Thyroid gland (tissue), 4 donors: ENCODE measurements at regions not wholly inside any gene's neighbourhood (a gene's known extent, or its start where the extent isn't known, plus 50 kb on each side); places are given as distances from the start of the nearest gene placed in this dataset.

Source experiments
- DNase-seq, 2 donors: peaks; one replicate each; pipeline ENCODE4 v3.0.0-alpha.2; 2019
- H3K27ac ChIP-seq, 3 donors: fragments of 200-600 bp; sonication (generic); 1 replicate in 2 of 3; 2 replicates in 1 of 3; pipeline ENCODE4 v1.5.1; 2016 to 2019; ENCODE audit warnings: mild to moderate bottlenecking in 1 of 3, moderate library complexity in 1 of 3
- H3K27me3 ChIP-seq: fragments of 200-600 bp; sonication (generic); one replicate; pipeline ENCODE4 v1.5.1; 2019
- H3K36me3 ChIP-seq, 2 donors: fragments of 200-600 bp; sonication (generic); one replicate each; pipeline ENCODE4 v1.5.1; 2016 to 2019
- H3K4me1 ChIP-seq, 2 donors: fragments of 200-600 bp; sonication (generic); one replicate each; pipeline ENCODE4 v1.5.1; 2017 to 2019
- H3K4me3 ChIP-seq, 3 donors: fragments of 200-600 bp; sonication (generic); replicated peaks in 1 of 3; 1 replicate in 2 of 3; 2 replicates in 1 of 3; pipeline ENCODE4 v1.5.1; 2016; ENCODE audit warnings: mild to moderate bottlenecking in 1 of 3
- H3K9me3 ChIP-seq: fragments of 200-600 bp; sonication (generic); one replicate; pipeline ENCODE4 v1.5.1; 2017
- POLR2A ChIP-seq, 2 donors: fragments of 450-650 bp; IDR thresholded peaks; one replicate each; pipeline ENCODE4 v1.6.1; 2017; ENCODE audit warnings: antibody characterized with exemption in 2 of 2, mild to moderate bottlenecking in 2 of 2, moderate library complexity in 1 of 2
- WGBS, 2 donors: methylation state at CpG; one replicate each; pipeline ENCODE4 v1.1.5; 2017; 5-methylcytosine and 5-hydroxymethylcytosine counted together
- intact Hi-C: fragments of 100-400 bp; cut with DNase I; formaldehyde crosslinking; loops from one replicate; pipeline ENCODE4 v1.15.1; 2023
- TF ChIP-seq, protein P1 (sequence below), 6 experiments: fragments of 200-600 bp in 3 of 6; fragments of 450-650 bp in 3 of 6; sonication (generic) in 3 of 6; IDR thresholded peaks; one replicate each; pipeline ENCODE4 v1.5.1; 2016 to 2019; ENCODE audit warnings: antibody characterized with exemption in 6 of 6, mild to moderate bottlenecking in 2 of 6, inconsistent platforms in 1 of 6, moderate library complexity in 1 of 6

DNA sequence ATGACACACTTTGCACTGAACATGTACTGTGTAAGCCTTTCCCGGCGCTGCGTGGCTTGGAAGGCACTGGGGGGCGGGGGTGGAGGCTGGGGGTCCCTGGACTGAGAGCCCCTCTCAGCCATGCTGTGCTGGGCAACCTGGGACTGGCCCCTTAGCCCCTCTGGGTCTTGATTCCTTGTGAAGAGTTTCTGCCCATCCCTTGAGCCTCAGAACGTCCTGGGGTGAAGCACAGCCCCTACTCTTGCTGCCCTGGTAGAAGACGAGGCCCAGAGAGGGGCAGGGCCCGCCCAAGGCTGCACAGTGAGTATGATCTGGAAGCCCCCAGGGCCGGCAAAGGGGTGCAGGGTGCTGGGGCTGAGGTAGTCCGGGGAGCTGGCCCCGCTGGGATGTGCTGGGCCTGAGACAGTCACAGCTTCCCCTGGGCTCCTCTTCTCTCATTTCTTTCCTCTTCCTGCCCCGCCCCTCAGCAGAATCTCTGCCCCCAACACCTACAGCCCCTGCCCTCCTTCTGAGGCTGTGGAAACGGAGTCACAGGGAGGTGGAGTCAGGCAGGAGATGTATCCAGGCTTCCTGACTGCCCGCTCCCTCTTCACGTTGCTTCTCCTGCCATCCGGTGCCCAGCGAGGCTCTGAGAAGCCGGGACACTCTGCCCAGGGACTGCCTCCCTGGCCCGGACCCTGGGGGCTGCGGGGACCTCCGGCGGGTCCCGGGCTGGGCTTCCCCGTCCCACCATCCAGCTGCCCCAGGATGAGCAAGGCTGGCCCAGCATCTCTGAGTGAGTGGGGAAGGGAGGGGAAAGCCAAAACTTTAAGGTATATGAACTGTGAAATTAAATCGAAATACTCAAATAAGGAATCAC, 60.5 kb downstream of the UNCX start:
- no peak for DNase-seq
- peaks cover 3 to 4% of the 10 kb centered on the region in 2 donors for H3K4me1 ChIP-seq
- no peaks in the 10 kb centered on the region for H3K27me3 ChIP-seq
- H3K4me3 ChIP-seq: no peak overlapping the region
- no peaks in the 10 kb centered on the region for H3K36me3 ChIP-seq
- no peaks in the 10 kb centered on the region for H3K9me3 ChIP-seq
- no peak overlapping the region for H3K27ac ChIP-seq
- intact Hi-C loops: no loop called here
- 60 to 63% methylated on average over 16 to 18 of the region's 24 CpGs for WGBS, 2 donors
- no peak for TF ChIP-seq POLR2A (IDR thresholded peaks at IDR 0.05)
- TF ChIP-seq, protein P1, sequence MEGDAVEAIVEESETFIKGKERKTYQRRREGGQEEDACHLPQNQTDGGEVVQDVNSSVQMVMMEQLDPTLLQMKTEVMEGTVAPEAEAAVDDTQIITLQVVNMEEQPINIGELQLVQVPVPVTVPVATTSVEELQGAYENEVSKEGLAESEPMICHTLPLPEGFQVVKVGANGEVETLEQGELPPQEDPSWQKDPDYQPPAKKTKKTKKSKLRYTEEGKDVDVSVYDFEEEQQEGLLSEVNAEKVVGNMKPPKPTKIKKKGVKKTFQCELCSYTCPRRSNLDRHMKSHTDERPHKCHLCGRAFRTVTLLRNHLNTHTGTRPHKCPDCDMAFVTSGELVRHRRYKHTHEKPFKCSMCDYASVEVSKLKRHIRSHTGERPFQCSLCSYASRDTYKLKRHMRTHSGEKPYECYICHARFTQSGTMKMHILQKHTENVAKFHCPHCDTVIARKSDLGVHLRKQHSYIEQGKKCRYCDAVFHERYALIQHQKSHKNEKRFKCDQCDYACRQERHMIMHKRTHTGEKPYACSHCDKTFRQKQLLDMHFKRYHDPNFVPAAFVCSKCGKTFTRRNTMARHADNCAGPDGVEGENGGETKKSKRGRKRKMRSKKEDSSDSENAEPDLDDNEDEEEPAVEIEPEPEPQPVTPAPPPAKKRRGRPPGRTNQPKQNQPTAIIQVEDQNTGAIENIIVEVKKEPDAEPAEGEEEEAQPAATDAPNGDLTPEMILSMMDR (IDR thresholded peaks at IDR 0.05): no peak

DNA sequence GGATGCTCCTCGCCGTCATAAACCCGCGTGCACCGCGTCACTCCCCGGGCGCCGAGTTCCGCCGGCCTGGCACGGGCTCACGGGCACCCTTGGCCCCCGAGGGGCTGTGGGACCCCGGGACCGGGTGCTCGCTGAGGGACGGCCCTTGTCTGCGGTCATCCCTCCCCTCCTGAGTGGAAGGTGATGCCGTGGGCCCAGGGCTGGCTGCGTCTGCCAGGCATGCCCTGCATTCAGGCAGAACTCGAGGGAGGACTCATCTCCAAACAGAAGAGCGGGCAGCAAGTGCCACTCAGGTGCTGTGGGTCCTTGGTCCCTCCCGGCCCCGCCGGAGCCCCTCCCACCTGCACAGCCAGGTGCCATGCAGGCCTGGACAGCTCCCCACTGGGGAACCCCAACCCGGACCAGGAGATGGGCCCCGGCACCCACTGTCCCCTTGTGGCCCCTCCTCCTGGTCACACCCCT, 61.3 kb downstream of the UNCX start:
- no peaks in the 10 kb centered on the region for H3K9me3 ChIP-seq
- DNase-seq: no peak
- peaks cover 3 to 4% of the 10 kb centered on the region in 2 donors for H3K4me1 ChIP-seq
- TF ChIP-seq, protein P1 (IDR thresholded peaks at IDR 0.05): no peak
- no peak overlapping the region for H3K4me3 ChIP-seq
- no peak overlapping the region for H3K27ac ChIP-seq
- H3K36me3 ChIP-seq: no peaks in the 10 kb centered on the region
- intact Hi-C loops: no loop called here
- no peaks in the 10 kb centered on the region for H3K27me3 ChIP-seq
- 73 to 84% methylated on average over 23 to 27 of the region's 28 CpGs for WGBS, 2 donors

DNA sequence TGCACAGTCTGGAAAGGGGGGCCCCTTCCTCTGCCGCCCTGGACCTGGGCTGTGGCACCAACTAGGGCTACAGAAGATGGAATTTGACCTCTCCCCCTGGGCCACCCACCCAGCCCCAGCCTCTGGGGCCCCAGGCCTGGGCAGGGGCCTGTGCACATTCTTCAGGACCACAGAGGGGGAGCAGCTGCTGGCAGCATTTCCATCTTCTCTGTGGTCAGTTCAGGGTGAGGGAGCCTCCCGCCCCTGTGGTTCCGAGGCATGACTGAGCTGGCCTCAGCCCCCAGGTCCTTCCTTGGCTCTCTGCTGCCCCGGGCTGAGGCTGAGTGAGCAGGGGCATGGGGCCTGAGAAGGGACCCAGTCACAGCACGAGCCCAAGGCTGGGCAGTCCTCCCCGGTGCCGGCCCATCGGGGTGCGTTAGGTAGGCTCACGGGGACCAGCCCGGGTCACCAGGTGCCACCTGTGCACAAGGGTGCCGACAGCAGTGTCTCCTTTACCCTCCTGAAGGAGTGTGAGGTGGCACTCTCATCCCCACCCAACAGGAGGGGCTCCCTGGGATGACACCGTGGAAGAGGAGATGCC, 63.2 kb downstream of the UNCX start:
- Histone ChIP-seq H3K4me3 (no peak overlapping the region), H3K27ac (no peak overlapping the region), H3K9me3 (no peaks in the 10 kb centered on the region), H3K27me3 (no peaks in the 10 kb centered on the region), H3K4me1 (no peaks in the 10 kb centered on the region), H3K36me3 (no peaks in the 10 kb centered on the region)
- TF ChIP-seq, protein P1 (IDR thresholded peaks at IDR 0.05): no peak
- TF ChIP-seq POLR2A (IDR thresholded peaks at IDR 0.05): no peak
- no peak for DNase-seq
- intact Hi-C loops: no loop called here
- WGBS, 2 donors: 69 to 100% methylated on average over 2 to 3 of the region's 13 CpGs

DNA sequence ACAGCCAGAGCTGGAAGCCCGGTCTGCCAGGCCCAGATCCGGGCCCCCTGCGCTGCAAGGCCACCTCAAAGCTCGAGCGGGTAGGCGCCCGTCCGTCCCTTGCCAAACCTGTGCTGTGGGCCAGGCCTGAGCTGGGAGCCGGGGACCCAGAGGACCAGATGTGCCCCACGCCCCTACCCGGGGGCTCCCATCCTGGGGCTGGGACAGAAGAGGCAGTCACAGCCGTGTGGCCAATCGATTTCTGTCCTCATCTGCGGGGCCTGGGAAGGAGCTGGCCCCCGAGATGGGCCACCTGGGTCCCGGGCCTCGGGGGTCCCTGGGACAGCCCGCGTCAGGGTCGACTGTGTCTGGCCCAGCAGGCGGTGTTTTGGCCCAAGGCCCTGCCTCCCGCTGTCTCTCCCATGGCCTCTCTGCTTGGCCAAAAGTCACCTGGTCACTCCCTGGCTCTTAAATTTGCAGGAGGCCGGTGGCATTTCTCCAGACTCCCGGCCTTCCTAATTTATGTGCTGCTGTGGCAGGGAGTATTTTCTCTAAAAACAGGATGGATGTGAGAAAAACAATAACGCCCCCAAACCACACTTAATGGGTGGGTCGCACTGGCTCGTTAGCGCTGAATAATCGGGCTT, 63.8 kb downstream of the UNCX start:
- Histone ChIP-seq H3K27me3 (no peaks in the 10 kb centered on the region), H3K36me3 (no peaks in the 10 kb centered on the region), H3K9me3 (no peaks in the 10 kb centered on the region), H3K27ac (no peak overlapping the region), H3K4me1 (no peaks in the 10 kb centered on the region), H3K4me3 (no peak overlapping the region)
- TF ChIP-seq, protein P1 (IDR thresholded peaks at IDR 0.05): no peak
- no peak for TF ChIP-seq POLR2A (IDR thresholded peaks at IDR 0.05)
- DNase-seq: no peak
- intact Hi-C loops: no loop called here
- 11 to 41% methylated on average over 6 to 21 of the region's 29 CpGs for WGBS, 2 donors
